AG04450 (cell line): ENCODE measurements at regions not wholly inside any gene's neighbourhood (a gene's known extent, or its start where the extent isn't known, plus 50 kb on each side); places are given as distances from the start of the nearest gene placed in this dataset.

Experiments
- CTCF ChIA-PET: fragments of 300-600, 350-600 bp; formaldehyde crosslinking; extraction: SDS; loops from one replicate; lab custom pipeline; 2022; ENCODE audit warnings: antibody characterized with exemption, inconsistent platforms; lab: Charles Lee
- POLR2A ChIA-PET: fragments of 350-600 bp; formaldehyde crosslinking; extraction: SDS; loops from one replicate; lab custom pipeline; 2021; ENCODE audit warnings: antibody characterized with exemption, inconsistent platforms; lab: Yijun Ruan, JAX
- DNase-seq: peaks from one replicate; pipeline ENCODE4 v3.0.0-alpha.2; 2011; ENCODE audit warnings: low read depth, low spot score
- H3K27ac ChIP-seq: one replicate; pipeline ENCODE4 v1.5.1; 2012; ENCODE audit warnings: low read depth, low read length, control low read depth
- H3K27me3 ChIP-seq: one replicate; pipeline ENCODE4 v1.6.0; 2012; ENCODE audit warnings: low read length; ENCODE audit not compliant: control insufficient read depth, insufficient read depth
- H3K4me3 ChIP-seq: 2 replicates; pipeline ENCODE4 v1.5.1; 2011; ENCODE audit warnings: mild to moderate bottlenecking, low read depth, low read length, control low read depth
- H3K9me3 ChIP-seq: 2 replicates; pipeline ENCODE4 v1.5.1; 2012; ENCODE audit warnings: low read length; ENCODE audit not compliant: control insufficient read depth, insufficient read depth
- CTCF ChIP-seq: IDR thresholded peaks from 2 replicates; pipeline ENCODE4 v1.5.1; 2011; ENCODE audit warnings: low read depth, low read length, control low read depth, inconsistent platforms

GRCh38 chr11:98003606-98004371 is 1017.0 kb upstream of the CNTN5 start:
- POLR2A ChIA-PET = no interaction called here
- Histone ChIP-seq H3K4me3 (no peak overlapping the region), H3K9me3 (no peaks in the 10 kb centered on the region), H3K27me3 (no peaks in the 10 kb centered on the region), H3K27ac (no peak overlapping the region)
- TF ChIP-seq CTCF = no peak
- DNase-seq = no peak
- CTCF ChIA-PET = no interaction called here

- Histone ChIP-seq H3K27ac (no peak overlapping the region), H3K9me3 (no peaks in the 10 kb centered on the region), H3K4me3 (no peak overlapping the region), H3K27me3 (no peaks in the 10 kb centered on the region)
- ChIA-PET POLR2A (no interaction called here), CTCF (no interaction called here)
- TF ChIP-seq CTCF = no peak
- no peak for DNase-seq
Measured at GRCh38 chr11:98007072-98007471, 1013.7 kb upstream of the CNTN5 start.

- Histone ChIP-seq H3K27me3 (no peaks in the 10 kb centered on the region), H3K9me3 (no peaks in the 10 kb centered on the region), H3K27ac (no peak overlapping the region), H3K4me3 (no peak overlapping the region)
- TF ChIP-seq CTCF = no peak
- CTCF ChIA-PET = no interaction called here
- no peak for DNase-seq
- POLR2A ChIA-PET = no interaction called here
Measured at GRCh38 chr11:98027652-98028051, 993.1 kb upstream of the CNTN5 start.

GRCh38 chr11:98029832-98030231 is 990.9 kb upstream of the CNTN5 start:
- CTCF ChIA-PET = no interaction called here
- POLR2A ChIA-PET = no interaction called here
- Histone ChIP-seq H3K4me3 (no peak overlapping the region), H3K27ac (no peak overlapping the region), H3K9me3 (no peaks in the 10 kb centered on the region), H3K27me3 (no peaks in the 10 kb centered on the region)
- no peak for TF ChIP-seq CTCF
- DNase-seq = no peak

- DNase-seq = no peak
- ChIA-PET POLR2A (no interaction called here), CTCF (no interaction called here)
- Histone ChIP-seq H3K27me3 (no peaks in the 10 kb centered on the region), H3K9me3 (no peaks in the 10 kb centered on the region), H3K27ac (no peak overlapping the region), H3K4me3 (no peak overlapping the region)
- TF ChIP-seq CTCF = no peak
Measured at GRCh38 chr11:98036810-98037209, 983.9 kb upstream of the CNTN5 start.
